A673 (cell line): ENCODE measurements at regions not wholly inside any gene's neighbourhood (a gene's known extent, or its start where the extent isn't known, plus 50 kb on each side); places are given as distances from the start of the nearest gene placed in this dataset.

ENCODE experiments used
- CTCF ChIP-seq: fragments of 300-800, 200-600 bp; sonication (generic); conservative IDR thresholded peaks from 2 replicates; pipeline ENCODE4 v1.5.1; 2017; ENCODE audit warnings: low read depth, mild to moderate bottlenecking, antibody characterized with exemption, low read length, moderate library complexity, mixed read lengths
- EZH2 ChIP-seq: fragments of 200-600 bp; sonication (generic); IDR thresholded peaks from 2 replicates; pipeline ENCODE4 v1.6.1; 2017; ENCODE audit warnings: borderline replicate concordance, low read depth, mild to moderate bottlenecking, mixed read lengths, antibody characterized with exemption, low read length; ENCODE audit not compliant: poor library complexity, severe bottlenecking

- TF ChIP-seq EZH2 (no peak), CTCF (no peak)
Measured at GRCh38 chr18:37742436-37742835, 176.8 kb upstream of the CELF4 start.
